Astrocyte of the spinal cord (primary cell): ENCODE measurements at regions not wholly inside any gene's neighbourhood (a gene's known extent, or its start where the extent isn't known, plus 50 kb on each side); places are given as distances from the start of the nearest gene placed in this dataset.

Source experiments
- DNase-seq: peaks from one replicate; pipeline ENCODE4 v3.0.0; 2011; ENCODE audit warnings: low read depth, low spot score
- H3K4me3 ChIP-seq: 2 replicates; pipeline ENCODE4 v1.5.1; 2011; ENCODE audit warnings: low read depth, mild to moderate bottlenecking, low read length, moderate library complexity
- in situ Hi-C: cut with HindIII; loops from 2 replicates; pipeline ENCODE4 v1.10.0; 2017; ENCODE audit warnings: low sequenced_read_pairs
- TF ChIP-seq, protein P1 (sequence below): IDR thresholded peaks from 2 replicates; pipeline ENCODE4 v1.5.1; 2012; ENCODE audit warnings: low read depth, mild to moderate bottlenecking, low read length, inconsistent platforms

DNA sequence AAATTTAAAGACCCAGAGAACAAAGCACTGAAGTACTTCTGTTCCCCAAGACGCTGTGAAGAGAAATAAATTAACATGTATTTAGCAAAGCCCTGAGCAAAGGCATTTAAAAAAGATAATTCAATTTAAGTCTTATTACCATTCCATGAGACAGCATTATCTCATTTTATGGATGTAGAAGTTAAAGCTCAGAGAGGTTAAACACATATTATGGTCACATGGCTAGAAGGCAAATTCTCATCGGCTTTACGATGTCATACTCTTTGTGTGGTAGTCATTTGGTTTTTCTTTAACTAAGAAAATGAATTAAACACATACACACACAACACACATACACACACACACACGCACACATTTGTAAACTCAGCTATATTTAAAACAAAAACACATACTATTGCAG, 262.7 kb downstream of the HS3ST1 start:
- in situ Hi-C loops, result no loop called here
- H3K4me3 ChIP-seq, result no peak overlapping the region
- TF ChIP-seq, protein P1, sequence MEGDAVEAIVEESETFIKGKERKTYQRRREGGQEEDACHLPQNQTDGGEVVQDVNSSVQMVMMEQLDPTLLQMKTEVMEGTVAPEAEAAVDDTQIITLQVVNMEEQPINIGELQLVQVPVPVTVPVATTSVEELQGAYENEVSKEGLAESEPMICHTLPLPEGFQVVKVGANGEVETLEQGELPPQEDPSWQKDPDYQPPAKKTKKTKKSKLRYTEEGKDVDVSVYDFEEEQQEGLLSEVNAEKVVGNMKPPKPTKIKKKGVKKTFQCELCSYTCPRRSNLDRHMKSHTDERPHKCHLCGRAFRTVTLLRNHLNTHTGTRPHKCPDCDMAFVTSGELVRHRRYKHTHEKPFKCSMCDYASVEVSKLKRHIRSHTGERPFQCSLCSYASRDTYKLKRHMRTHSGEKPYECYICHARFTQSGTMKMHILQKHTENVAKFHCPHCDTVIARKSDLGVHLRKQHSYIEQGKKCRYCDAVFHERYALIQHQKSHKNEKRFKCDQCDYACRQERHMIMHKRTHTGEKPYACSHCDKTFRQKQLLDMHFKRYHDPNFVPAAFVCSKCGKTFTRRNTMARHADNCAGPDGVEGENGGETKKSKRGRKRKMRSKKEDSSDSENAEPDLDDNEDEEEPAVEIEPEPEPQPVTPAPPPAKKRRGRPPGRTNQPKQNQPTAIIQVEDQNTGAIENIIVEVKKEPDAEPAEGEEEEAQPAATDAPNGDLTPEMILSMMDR, result no peak
- DNase-seq, result no peak

DNA sequence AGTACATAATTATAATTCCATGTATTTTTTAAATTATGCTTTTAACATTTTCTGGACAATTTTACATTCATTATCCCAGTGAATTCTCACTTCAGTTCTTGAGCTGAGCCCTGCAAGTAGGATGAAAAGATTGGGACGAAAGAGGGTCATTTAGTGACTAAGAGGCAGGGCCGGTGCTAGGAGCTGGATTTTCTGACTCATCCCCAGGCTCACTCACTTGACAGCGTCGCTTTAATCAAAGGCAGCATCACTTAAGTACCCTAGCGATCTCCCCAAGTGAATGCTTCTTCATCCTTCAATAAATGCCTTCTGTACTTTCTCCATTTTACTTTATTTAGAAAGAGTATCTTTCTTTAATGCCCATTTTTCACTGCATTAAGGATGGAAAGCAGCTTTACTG, 263.6 kb downstream of the HS3ST1 start:
- TF ChIP-seq, protein P1, result no peak
- DNase-seq, result peak; percentile 36
- H3K4me3 ChIP-seq, result no peak overlapping the region
- in situ Hi-C loops, result no loop called here

DNA sequence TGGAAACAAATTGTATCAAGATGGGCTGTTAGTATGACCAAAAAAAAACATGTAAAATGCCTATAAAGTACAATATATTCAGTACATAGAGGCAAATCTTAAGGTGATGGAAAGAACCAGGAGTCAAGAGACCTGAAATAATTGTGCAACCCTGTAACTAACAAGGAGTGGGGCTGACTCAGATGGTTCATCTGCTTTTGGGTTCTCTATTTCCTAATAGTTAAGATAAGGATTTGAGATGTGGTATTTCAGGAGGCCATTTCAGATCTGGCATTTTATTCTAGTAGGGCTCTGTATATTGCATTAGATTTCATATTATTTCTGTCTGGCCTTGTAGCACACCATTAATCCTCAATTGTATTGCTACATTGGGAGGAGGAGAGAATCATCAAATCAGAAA, 268.4 kb downstream of the HS3ST1 start:
- no peak overlapping the region for H3K4me3 ChIP-seq
- TF ChIP-seq, protein P1, result no peak
- DNase-seq, result no peak
- in situ Hi-C loops, result no loop called here

DNA sequence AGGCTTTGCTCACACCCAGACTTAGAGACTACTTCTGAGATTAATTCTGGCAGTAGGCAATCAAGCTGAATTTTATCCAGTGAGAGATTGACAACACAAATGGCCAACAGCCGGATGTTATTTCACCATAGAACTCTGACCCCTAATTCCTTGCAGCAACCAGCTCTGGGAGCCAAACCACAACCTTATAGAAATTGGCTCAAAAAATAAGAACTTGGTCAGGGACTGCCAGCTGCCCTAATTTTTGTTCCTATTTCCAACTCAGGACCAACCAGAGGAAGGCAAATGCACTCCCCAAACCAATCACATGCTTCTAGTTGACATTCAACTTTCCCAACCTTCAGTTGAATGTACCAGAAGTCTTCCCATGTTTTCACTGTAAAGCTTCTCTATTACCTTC, 269.7 kb downstream of the HS3ST1 start:
- no peak for DNase-seq
- in situ Hi-C loops, result no loop called here
- TF ChIP-seq, protein P1, result no peak
- no peak overlapping the region for H3K4me3 ChIP-seq

DNA sequence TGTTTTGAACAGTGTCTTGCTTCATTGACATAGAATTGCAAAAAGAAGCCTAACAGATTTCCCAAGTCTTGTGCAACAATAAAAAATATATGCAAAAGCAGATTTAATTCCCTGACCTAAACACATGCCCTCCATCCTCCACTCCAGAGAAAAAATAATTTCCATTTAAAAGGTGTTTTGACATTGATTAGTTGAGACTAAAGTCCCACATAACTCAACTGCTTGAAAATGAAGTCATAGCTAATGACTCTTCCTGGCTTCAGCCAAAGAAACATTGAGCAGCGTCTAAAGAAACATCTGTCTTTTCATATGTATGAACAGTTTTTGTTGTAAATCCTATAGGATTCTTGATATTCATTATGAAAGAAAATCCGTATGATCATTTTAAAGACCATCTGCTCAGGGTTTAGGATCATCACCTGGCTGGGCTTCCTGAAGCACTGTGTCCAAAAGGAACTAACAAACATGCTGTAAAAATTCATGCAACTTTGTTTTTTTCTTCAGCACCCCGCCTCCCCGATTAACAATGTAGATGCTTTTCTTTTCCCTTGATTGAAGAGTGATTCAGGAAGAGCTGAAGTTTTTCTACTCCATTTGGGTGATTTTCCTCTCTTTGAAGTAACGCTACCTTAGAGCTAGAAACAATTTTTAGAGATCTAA, 273.4 kb downstream of the HS3ST1 start:
- in situ Hi-C loops, result no loop called here
- TF ChIP-seq, protein P1, result no peak
- no peak for DNase-seq
- no peak overlapping the region for H3K4me3 ChIP-seq

DNA sequence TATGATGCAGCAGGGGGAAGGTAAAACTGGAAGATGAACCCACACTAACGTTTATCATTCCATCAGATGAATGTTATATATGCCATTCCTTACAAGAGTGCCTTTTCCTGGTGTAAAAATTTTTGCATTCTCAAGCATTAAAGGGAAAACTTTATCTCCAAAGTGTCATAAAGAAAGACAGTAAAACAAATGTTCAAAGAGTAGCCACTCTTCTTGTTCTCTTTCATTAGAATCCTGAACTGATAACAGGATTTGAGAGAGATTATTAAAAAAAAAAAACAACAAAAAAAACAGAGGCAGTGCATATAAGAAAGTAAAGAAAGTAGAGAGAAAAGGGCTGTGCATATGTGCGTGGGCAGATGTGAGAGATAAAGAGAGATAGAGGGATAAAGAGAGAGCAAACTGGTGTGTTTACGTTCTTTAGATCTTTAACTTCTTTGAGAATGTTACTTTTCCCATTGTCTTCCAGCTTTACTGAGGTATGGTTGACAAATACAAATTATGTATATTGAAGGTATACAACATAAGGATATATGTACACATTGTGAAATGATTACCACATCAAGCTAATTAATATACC, 275.4 kb downstream of the HS3ST1 start:
- H3K4me3 ChIP-seq, result no peak overlapping the region
- TF ChIP-seq, protein P1, result no peak
- in situ Hi-C loops, result no loop called here
- no peak for DNase-seq
